IPS-NIHi7 (cell line): ENCODE measurements at regions not wholly inside any gene's neighbourhood (a gene's known extent, or its start where the extent isn't known, plus 50 kb on each side); places are given as distances from the start of the nearest gene placed in this dataset.

ENCODE experiments used
- DNase-seq: peaks from one replicate; pipeline ENCODE4 v3.0.0; 2012; ENCODE audit warnings: mixed read lengths; ENCODE audit errors: extremely low spot score

DNA sequence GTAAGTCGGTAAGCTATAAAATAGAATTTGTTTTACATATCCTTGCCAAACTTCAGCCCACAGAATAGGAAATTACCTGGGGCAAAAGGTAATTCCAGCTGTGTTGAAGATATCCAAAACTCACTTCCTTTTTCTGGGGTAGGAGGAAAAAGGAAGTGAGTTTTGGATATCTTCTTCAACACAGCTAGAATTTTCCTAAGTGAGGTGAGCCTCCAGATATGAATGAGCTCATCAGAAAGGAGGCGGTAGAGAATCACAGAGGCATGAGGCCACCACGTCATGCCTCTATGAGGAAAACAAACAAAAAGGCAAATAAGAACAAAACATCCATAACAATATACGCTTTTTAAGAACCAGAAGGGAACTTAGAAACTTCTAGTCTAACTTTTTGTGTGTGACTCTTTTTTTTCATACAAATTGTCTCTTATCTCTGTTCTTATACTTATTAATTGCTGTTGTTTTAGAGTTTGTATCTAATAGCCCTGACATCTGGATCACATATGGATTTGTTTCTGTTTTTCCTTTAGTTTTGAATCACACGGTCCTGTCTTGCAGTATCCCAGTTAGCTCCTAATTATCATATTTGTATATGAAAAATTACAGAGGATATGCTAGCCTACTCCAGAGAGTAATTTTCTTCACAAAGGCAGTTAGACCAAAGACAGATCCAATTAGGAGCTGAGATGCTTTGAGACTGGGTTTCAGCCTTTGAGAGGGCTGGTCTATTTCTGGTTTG, 104.5 kb downstream of the RBM43 start:
- no peak for DNase-seq

DNA sequence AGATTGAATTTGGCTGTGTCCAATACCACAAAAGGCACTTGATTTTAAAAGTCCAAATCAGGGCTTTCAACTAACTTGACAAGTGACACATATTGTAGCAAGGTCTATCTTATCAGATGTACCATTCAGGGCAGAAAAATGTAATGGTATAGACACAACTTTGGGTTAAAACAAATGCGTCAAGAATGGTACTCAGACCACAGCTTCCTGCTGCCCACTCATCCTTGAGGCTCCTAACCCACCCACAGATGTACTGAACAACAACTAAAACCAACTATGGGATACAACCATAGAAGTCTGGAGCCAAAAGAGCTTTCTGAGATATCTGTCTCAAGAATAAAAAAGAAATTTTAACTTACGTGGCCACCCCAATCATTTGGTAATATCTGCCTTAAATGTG, 105.2 kb downstream of the RBM43 start:
- DNase-seq: no peak

DNA sequence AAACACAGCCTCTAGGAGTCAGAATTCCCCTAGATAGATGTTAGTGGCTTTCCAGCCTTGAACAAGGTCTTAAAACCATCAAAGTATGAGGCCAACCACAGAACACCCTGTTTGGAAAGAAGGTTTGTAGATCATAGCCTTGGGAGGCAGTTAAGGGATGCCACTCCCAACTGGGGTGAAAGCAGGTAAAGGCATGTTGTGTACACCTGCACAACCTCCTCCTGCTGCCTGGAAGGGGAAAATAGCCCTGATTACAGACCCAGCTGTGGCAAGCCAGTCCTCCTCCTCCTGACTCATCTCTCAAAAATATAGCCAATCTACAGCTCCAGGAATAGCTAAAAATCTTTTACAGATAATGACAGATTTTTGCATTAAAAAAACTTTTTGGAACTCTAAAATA, 108.1 kb downstream of the RBM43 start:
- DNase-seq: no peak

DNA sequence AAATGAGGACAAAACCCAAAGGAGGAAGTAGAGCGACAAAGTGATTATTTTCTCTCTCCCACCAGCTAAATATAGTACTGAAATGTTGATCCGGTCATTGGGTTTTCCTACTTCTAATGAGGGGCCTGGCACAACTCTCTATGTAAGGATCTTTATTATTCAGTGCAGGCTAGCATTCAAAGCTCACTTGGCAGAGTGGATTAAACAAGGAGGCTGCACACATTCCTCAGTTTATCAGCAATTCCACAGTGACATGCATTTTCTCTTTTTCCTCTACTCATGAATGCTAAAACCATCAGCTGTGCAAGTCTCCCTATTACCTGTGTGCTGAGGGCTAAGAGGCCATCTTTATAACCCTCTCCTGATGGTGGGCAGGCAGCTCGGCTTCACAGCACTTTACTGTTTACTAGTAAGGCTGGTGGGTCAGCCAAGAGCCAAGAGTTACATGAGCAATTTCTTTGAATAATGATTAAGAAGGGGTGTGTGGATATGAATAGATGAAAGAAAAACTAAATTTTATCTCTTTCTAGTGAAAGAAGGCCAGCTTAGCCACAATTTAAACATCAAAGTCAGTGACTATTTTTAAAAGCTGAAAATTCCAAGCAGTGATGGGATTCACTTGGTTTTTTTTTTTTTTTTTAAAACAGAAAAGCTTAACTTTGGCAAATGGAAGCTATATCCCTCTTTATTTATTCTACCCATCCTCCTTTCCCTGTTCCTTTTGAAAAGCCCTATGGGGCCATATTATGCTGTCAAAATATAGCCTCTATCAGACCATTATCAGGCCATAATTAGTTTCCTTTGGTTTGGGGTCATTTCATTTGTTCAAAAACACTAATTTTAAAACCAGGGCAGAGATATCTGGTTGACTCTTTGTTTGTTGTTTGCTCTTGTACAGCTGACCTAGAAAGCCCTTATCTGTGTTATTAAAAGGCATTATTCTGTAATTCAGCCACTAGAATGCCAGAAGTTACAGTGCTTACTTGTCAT, 111.0 kb downstream of the RBM43 start:
- DNase-seq: no peak

DNA sequence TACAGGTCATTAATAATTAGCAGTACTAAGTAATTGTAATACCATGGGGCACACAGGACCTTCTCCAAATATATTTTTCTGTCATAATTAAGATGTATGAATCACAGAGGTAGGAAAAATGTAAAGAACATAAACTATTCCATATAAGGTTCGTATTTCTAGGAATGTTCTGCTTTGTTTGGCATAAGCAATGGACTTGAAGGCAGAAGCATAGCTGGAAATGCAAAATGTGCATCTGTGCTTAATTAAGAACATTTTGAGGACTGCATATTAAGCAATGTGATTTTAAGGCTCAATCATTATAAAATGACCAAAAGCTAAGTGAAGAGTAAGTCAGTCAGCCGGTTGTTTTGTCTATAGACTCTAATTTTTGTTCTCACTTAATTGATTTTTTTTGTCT, 123.2 kb downstream of the RBM43 start:
- no peak for DNase-seq

DNA sequence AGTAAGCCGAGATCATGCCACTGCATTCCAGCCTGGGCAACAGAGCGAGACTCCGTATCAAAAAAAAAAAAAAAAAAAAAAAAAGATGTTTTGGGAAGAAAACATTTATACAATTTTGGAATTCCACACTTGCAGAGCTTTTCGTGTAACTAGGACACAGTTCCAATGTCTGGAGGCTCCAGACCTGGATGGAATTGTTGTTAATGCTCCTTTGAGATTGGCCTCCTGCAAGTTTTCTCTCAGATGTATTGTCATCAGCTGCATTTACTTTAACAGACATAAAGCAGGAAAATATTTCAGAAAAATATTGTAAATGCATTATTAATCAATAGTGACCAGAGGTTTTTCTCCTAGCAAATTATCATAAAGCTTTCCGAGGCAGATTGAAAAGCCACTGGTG, 124.1 kb downstream of the RBM43 start:
- no peak for DNase-seq

DNA sequence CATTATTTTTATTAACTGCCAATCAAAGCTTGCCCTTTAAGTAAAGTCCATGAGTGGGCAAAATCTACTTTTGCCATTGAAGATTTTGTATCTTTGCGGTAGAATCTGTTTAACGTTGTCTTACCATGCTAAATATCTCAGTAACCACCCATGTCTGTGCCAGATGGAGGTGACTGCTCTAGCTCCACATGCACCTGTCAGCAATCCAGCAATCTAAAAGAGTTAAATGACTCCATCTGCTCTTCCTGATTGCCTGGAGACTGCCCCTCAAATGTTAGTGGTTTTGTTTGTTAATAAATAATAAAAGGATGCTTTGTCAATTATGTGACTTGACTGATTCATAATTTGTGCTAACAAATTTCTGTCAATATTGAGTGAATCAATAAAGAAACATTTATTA, 141.7 kb downstream of the RBM43 start:
- no peak for DNase-seq

DNA sequence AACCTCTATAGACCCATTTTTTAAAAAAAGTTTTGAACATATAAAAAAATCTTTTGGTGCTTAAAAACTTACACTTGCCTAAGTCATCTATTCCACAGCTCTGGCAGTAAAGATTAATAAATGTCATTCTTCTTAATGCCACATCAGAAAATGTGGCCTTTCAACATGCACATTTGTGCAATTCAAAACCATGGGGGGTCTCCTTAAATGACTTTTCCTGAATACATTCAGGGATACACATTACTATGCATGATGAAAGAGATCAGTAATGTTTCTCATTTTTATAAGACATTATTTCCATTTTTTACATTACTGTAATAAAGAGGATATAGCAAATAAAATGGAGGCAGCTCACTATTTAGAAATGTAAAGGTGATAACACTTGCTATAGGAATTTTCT, 142.3 kb downstream of the RBM43 start:
- no peak for DNase-seq

DNA sequence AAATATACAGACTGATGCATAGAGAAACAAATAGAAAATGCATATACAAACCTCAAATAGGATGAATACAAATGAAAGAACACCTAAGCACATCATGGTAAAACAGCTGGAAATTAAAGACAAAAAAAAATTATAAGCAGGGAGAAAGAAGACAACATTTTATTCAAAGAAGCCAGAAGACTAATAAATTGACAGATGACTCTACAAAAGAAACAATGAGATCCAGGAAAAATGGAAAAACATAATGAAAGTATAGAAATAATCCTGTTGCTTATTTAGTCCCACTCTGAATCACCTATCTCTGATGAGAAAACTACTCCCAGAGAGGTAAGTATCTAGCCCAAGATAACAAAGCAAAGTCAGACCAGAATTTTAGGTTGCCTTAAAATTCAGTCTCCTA, 143.4 kb downstream of the RBM43 start:
- DNase-seq: no peak

DNA sequence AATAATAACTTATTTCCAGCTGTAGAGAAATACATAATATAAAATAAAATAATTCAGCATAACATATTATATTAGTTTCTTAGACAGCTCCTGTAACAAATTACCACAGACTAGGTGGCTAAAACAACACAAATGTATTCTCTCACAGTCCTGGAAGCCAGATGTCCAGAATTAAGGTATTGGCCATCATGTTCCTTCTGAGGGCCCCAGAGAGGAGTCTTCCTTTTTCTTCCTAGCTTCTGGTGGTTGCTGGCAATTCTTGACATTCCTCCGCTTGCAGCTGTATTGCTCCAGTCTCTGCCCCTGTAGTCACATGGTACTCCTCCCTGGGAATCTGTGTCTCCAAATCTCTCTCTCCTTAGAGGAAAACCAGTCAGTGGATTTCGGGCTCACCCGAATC, 146.8 kb downstream of the RBM43 start:
- no peak for DNase-seq

DNA sequence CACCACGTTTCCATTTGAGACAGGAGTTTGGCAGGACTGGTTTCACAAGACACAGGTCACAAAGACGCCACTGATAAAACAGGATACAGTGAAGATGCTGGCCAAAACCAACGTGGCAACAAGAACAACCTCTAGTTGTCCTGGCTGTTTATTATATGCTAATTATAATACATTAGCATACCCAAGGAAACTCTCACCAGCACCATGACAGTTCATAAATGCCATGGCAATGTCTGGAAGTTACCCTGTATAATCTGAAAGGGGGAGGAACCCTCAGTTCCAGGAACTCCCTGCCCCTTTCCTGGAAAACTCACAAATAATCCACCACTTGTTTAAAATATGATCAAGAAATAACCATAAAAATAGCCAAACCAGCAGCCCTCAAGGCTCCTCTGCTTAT, 148.3 kb downstream of the RBM43 start:
- DNase-seq: no peak

DNA sequence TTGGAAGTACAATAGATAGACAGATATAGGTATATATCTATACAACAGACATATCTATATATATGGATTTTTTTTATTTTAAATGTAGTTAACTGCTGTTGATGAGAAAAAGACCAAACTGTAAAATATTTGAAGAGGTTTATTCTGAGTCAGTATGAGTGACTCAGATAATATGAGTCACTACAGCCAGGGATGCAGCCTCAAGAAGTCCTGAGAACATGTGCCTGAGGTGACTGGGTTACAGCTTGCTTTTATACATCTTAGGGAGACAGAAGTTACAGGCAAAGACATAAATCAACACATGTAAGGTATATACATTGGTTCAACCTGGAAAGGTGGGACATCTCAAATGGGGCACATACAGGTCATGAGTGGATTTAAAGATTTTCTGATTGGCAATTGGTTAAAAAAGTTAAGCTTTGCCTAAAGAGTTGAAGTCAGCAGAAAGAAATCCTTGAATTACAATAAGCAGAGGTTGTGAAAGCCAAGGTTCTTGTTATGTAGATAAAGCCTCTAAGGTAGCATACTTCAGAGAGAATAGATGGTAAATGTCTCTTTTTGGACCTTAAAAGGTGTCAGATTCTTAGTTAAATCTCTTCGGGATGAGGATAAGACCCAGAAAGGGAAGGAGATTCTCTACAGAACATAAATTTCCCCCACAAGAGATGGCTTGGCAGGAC, 149.9 kb downstream of the RBM43 start:
- peak; percentile 17 for DNase-seq

DNA sequence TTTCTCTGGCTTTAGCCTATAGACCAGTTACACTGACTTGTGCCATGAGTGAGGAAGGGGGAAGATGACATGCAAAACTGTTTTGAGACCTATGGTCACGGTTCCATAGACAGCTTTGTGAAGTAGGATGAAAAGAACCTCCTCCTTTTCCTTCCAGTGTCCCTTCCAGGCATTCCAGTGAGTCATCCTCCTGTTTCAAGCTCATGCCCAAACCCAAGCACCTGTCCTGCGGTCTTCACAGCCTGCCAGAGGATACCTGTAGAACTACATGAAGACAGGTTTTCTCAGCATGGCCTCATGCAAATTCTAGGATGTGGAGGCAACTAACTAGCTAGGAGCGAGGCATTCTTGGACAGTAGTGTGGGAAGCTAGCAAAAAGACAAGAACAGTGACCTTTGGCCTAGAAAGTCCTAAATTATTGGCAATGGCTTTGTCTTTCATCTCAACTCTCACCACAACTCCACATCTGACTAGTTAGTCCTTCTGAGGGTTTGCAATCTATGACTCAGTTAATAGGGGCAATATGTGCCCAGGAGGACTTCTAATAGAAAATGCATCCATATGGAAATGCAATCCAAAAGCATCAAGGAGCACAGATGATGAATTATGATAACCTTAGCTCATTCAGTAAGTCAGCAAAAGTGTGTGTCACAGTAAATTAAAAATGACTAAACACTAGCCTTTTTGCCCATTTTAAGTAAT, 154.7 kb downstream of the RBM43 start:
- DNase-seq: no peak

DNA sequence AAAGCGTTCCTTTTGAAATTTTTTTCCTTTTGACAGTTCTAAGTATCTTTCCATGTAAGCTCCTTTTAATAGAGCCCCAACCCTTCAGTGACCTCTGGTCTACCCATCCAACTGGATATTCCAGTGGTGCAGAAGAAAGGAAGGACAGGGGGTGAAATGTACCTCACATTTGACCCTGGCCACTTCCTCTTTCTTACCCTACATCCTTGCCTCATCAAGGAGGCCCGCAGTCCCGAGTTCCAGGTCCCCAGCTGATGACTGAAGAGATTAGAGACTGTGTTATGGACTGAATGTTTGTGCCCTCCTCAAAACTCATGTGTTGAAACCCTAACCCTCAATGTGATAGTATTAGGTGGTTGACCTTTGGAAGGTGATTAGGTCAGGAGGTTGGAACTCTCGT, 158.1 kb downstream of the RBM43 start:
- DNase-seq: no peak

DNA sequence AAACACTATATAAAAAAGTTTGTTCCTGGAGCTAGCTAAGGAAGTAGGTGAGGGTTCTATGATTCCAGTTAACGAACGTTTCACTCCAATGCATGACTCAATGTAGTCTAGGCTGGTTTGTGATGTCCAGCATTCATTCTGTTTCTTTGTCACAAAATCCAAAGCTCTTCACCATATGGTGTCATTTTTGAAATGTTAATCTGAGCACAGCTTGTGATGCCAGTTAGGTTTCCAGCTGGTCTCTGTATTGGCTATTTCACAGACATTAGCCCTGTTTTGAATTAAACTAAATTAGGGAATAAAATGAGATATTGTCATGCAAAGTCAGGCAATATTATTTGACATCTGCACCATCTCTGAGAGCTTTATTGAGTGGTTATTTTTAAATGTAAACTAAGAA, 159.4 kb downstream of the RBM43 start:
- no peak for DNase-seq

DNA sequence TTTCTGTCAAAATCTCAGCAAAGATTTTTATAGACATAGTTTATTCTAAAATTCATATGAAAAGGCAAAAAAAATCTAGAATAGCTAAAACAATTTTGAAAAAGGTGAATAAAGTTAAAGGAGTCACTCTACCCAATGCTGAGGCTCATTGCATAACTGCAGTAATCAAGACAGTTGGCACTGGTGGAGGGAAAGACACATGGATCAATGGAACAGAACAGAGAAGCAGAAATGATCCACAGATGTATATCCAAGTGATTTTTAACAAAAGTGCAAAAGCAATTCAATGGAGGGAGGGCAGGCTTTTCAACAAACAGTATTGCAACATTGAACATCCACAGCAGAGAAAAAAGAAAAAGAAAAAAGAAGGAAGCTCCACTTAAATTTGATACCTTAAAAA, 162.8 kb downstream of the RBM43 start:
- no peak for DNase-seq

DNA sequence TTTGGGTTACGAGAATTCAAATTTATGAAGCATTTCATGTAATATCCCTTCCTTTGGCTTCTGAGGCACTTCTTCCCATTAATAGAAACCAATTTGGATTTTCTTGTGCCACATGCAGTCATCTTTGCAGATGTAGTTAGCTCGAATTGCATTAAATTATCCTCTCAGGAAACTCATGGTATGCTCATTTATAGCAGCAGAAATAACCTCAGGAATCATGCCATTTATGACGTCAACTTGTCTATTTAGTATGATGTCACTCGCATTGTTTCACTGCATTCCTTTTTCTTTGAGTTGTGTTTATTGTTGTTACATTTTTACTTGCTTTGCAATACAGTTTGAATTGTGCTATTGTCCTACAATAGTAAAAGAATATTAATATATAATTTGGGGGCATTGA, 163.8 kb downstream of the RBM43 start:
- no peak for DNase-seq

DNA sequence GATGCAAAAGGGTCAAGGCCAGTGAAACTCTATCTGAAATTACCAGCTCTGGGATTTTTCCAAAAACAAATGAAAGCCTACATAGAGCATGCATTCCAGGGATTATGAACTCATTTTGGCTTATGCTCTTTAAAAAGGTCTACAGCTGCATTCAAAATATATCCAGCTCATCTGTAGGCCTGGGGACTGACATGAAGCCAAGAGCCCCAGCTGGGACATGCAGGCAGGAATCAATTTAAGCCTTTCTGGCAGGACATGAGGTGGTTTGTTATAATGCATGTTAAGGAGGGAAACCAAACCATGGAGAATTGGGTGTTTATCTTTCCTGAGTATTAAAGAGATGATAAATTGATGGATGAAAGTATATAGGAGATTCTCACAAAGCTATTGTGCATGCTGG, 164.5 kb downstream of the RBM43 start:
- no peak for DNase-seq

DNA sequence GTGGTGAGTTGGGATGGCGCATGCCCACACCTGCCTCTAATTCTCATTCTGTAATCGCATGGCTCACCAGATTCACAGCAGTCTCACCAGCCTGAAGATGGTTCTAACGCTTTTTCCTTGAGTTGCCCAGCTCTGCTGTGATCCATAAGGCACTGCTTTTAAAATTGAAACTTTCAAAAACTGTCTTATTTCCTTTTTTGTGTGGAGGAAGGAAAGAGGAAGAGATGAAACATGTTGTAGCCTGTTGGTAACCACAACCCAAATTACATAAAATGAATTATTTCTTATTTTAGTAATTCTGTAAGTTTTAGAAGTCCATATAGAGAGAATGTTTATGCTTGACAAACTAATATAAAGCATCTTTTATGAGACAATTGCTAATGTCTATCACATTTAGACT, 165.4 kb downstream of the RBM43 start:
- no peak for DNase-seq

DNA sequence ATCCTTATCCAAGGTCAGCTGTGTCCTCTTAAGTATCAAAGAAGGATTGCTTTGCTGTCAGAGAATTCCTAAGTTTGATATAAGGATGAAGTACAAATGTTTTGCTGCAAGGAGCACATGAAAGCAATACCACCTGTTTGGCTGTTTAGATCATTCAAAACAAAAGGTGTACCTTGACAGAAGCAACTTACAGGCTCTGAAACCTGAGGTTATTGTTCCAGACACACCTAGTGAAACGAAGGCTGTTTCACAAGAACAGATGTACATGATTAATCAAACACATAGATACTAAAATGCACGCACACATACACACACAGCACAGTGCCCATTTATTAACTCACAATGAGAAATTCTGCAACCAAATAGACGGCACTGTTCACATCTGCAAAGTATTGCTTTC, 166.2 kb downstream of the RBM43 start:
- no peak for DNase-seq

DNA sequence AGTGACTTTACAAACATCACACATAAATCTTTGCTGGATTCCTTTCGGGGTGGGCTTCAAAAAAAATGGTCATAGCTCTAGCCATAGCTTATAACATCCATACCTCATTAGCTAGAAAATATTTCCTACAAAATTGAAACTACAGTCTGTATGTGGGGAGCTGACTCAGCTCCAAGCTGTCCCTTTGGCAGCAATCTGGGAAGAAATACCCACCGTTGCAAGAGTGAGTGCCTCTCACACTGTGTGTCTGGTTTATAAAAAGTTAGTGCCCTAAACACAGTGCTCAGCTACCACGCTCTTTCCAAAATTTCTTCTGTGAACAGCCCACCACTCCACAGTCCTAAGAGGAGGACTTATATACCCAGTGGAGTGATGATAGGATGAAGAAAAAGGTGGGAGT, 170.1 kb downstream of the RBM43 start:
- no peak for DNase-seq

DNA sequence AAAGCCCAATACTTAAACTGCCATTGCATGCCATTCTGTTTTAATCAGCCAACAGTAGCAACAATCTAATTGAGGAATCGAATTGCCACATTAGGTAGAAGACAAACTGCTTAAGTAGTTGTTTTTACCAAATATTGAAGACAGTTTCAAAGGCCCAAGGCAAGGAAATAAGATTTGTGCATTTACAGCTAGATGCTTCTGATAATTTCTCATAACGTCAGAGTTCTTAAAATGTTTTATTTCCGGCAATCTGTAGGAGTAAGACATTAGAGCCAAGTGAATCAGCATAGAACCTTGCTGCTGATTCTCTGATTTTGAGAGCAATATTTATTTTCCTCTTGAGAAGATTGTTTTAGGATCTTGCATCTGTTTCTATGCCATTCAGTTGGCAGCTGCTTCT, 174.3 kb downstream of the RBM43 start:
- no peak for DNase-seq
